HCT116 (cell line): ENCODE measurements at regions not wholly inside any gene's neighbourhood (a gene's known extent, or its start where the extent isn't known, plus 50 kb on each side); places are given as distances from the start of the nearest gene placed in this dataset.

ENCODE experiments used
- ATAC-seq: fragments of 200-7000 bp; cut with Tn5 transposase; 2 replicates; pipeline ENCODE4 v1.9.1; 2020; ENCODE audit warnings: mild to moderate bottlenecking, moderate library complexity
- BruUV-seq: library from RNA; stranded (reverse); fragments of 400-500 nt; replicated peaks from 2 replicates; lab custom pipeline; 2021; lab: Mats Ljungman, UMichigan
- CTCF ChIA-PET: fragments of 300-600 bp; sonication (Branson Sonifier 250); formaldehyde crosslinking; loops from one replicate; lab custom pipeline; 2021; ENCODE audit warnings: antibody characterized with exemption; lab: Charles Lee
- POLR2A ChIA-PET: fragments of 300-600, 350-600 bp; sonication (Branson Sonifier 250); formaldehyde crosslinking; loops from one replicate; lab custom pipeline; 2021; ENCODE audit warnings: antibody characterized with exemption; lab: Charles Lee
- RAD21 ChIA-PET, 2 experiments: fragments of 300-600 bp; sonication (Branson Sonifier 250); formaldehyde crosslinking; loops; one replicate each; lab custom pipeline; 2023; ENCODE audit warnings: low total read pairs in 2 of 2; ENCODE audit not compliant: uncharacterized antibody in 2 of 2, unreplicated experiment in 2 of 2, low non-redundant PET in 1 of 2; lab: Charles Lee
- DNase-seq: peaks from one replicate; pipeline ENCODE4 v3.0.0-alpha.2; 2010; ENCODE audit warnings: low read depth, low spot score
- H2AFZ ChIP-seq: fragments of 200-600 bp; shearing (Covaris generic), sonication (generic); 2 replicates; pipeline ENCODE4 v1.6.1; 2017; ENCODE audit warnings: low read depth, mixed run types, mixed read lengths, antibody characterized with exemption, low read length; ENCODE audit not compliant: poor library complexity, severe bottlenecking
- H3K27ac ChIP-seq: 2 replicates; pipeline ENCODE4 v1.5.1; 2012; ENCODE audit warnings: low read depth, low read length
- H3K27me3 ChIP-seq: fragments of 200-600 bp; sonication (generic); 2 replicates; pipeline ENCODE4 v1.6.1; 2016; ENCODE audit warnings: mixed run types, low read length, mixed read lengths; ENCODE audit not compliant: insufficient read depth
- H3K36me3 ChIP-seq, 2 experiments: fragments of 200-500 bp in 1 of 2; fragments of 200-600 bp in 1 of 2; sonication (Bioruptor generic) in 1 of 2; sonication (generic) in 1 of 2; 2 replicates each; pipeline versions ENCODE4 v1.5.1 to v1.6.1; 2014 to 2016; ENCODE audit warnings: low read length in 2 of 2, inconsistent platforms in 1 of 2, mixed read lengths in 1 of 2, mixed run types in 1 of 2; ENCODE audit not compliant: insufficient read depth in 2 of 2, control insufficient read depth in 1 of 2
- H3K4me1 ChIP-seq, 2 experiments: fragments of 200-600 bp in 1 of 2; sonication (generic) in 1 of 2; 2 replicates each; pipeline versions ENCODE4 v1.5.1 to v1.6.1; 2012 to 2017; ENCODE audit warnings: low read length in 2 of 2, inconsistent platforms in 1 of 2, mild to moderate bottlenecking in 1 of 2, mixed read lengths in 1 of 2, mixed run types in 1 of 2, moderate library complexity in 1 of 2; ENCODE audit not compliant: insufficient read depth in 2 of 2, control insufficient read depth in 1 of 2
- H3K4me2 ChIP-seq: fragments of 200-600 bp; sonication (generic); 2 replicates; pipeline ENCODE4 v1.6.1; 2017; ENCODE audit warnings: mixed run types, low read length, mixed read lengths
- H3K4me3 ChIP-seq, 2 experiments: fragments of 200-600 bp in 1 of 2; sonication (generic) in 1 of 2; replicated peaks in 1 of 2; 2 replicates each; pipeline ENCODE4 v1.5.1; 2011 to 2016; ENCODE audit warnings: low read length in 2 of 2, control low read depth in 1 of 2, low read depth in 1 of 2, mild to moderate bottlenecking in 1 of 2, mixed read lengths in 1 of 2, mixed run types in 1 of 2
- H3K79me2 ChIP-seq: fragments of 200-600 bp; sonication (generic); 2 replicates; pipeline ENCODE4 v1.6.1; 2017; ENCODE audit warnings: mild to moderate bottlenecking, mixed run types, low read length, moderate library complexity, mixed read lengths; ENCODE audit not compliant: insufficient read depth
- H3K9ac ChIP-seq: fragments of 200-600 bp; sonication (generic); 2 replicates; pipeline ENCODE4 v1.6.1; 2016; ENCODE audit warnings: low read length, mixed read lengths
- H3K9me2 ChIP-seq: fragments of 200-600 bp; sonication (generic), shearing (Covaris generic); 2 replicates; pipeline ENCODE4 v1.6.1; 2017; ENCODE audit warnings: mixed run types, mild to moderate bottlenecking, moderate library complexity; ENCODE audit not compliant: insufficient read depth
- H3K9me3 ChIP-seq, 2 experiments: fragments of 200-500 bp in 1 of 2; fragments of 200-600 bp in 1 of 2; sonication (Bioruptor generic) in 1 of 2; sonication (generic) in 1 of 2; 2 replicates each; pipeline ENCODE4 v1.6.1; 2014 to 2017; ENCODE audit warnings: low read length in 2 of 2, mixed read lengths in 2 of 2, inconsistent platforms in 1 of 2, low read depth in 1 of 2, mild to moderate bottlenecking in 1 of 2, mixed run types in 1 of 2, moderate library complexity in 1 of 2; ENCODE audit not compliant: control insufficient read depth in 1 of 2, insufficient read depth in 1 of 2
- H4K20me1 ChIP-seq: fragments of 200-600 bp; sonication (generic), shearing (Covaris generic); 2 replicates; pipeline ENCODE4 v1.6.1; 2017; ENCODE audit warnings: mixed run types, mild to moderate bottlenecking, moderate library complexity; ENCODE audit not compliant: insufficient read depth
- CEBPB ChIP-seq: IDR thresholded peaks from 2 replicates; pipeline ENCODE4 v1.6.1; 2012; ENCODE audit warnings: low read depth
- ELF1 ChIP-seq: IDR thresholded peaks from 2 replicates; pipeline ENCODE4 v1.6.1; 2012; ENCODE audit warnings: low read depth, borderline replicate concordance
- POLR2A ChIP-seq: IDR thresholded peaks from 2 replicates; pipeline ENCODE4 v1.7.0; 2011; ENCODE audit warnings: borderline replicate concordance; ENCODE audit not compliant: insufficient read depth, insufficient read length; ENCODE audit errors: extremely low read depth
- POLR2AphosphoS5 ChIP-seq: IDR thresholded peaks from 2 replicates; pipeline ENCODE4 v1.6.1; 2011; ENCODE audit warnings: mild to moderate bottlenecking, low read depth, low read length, moderate library complexity
- RAD21 ChIP-seq: IDR thresholded peaks from 2 replicates; pipeline ENCODE4 v1.6.1; 2012; ENCODE audit warnings: low read depth, mild to moderate bottlenecking
- SRF ChIP-seq: IDR thresholded peaks from 2 replicates; pipeline ENCODE4 v1.6.1; 2012; ENCODE audit warnings: low read depth
- YY1 ChIP-seq: IDR thresholded peaks from 2 replicates; pipeline ENCODE4 v1.6.1; 2011; ENCODE audit warnings: low read length, low read depth, moderate library complexity, mild to moderate bottlenecking; ENCODE audit not compliant: insufficient replicate concordance; ENCODE audit errors: extremely low read depth
- ZBTB33 ChIP-seq: IDR thresholded peaks from 2 replicates; pipeline ENCODE4 v1.6.1; 2011; ENCODE audit warnings: mild to moderate bottlenecking, low read length, moderate library complexity; ENCODE audit not compliant: insufficient replicate concordance; ENCODE audit errors: extremely low read depth
- intact Hi-C: fragments of 100-400 bp; cut with micrococcal nuclease; formaldehyde crosslinking; loops from 2 replicates; pipeline ENCODE4 v1.10.0; 2022
- TF ChIP-seq, protein P1 (sequence below): IDR thresholded peaks from 2 replicates; pipeline ENCODE4 v1.6.1; 2012

DNA sequence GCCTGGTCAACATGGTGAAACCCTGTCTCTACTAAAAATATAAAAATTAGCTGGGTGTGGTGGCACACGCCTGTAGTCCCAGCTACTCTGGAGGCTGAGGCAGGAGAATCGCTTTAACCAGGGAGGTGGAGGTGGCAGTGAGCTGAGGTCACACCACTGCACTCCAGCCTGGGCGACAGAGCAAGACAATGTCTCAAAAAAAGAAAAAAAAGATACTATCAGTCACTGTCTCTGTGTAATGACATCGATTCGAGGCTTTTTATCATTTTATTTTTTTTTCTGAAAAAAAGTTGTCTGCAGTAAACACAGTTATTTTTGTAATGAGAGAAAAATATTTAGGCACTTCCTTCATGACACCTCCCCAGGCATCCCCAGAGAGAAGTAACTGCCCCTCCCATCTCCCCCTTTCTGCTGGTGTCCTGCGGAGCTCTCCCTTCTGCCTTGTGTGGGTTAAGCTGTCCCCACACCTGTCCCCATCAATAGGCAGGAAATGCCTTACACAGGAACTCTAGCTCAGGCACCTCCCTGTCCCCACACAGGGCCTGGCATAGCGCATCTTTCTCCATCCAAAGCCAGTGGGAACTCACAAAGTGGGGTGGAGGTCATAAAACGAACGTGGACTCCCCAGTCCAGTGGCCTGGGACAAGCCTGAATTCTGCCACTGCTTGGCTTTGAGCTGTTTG, 132.0 kb downstream of the SYF2 start:
- Histone ChIP-seq H3K27ac (no peak overlapping the region), H4K20me1 (no peaks in the 10 kb centered on the region), H3K9me2 (no peaks in the 10 kb centered on the region), H3K9me3 (no peaks in the 10 kb centered on the region), H3K4me1 (no peaks in the 10 kb centered on the region; a peak in 1 of 4 replicates), H2AFZ (no peak overlapping the region), H3K4me3 (no peak overlapping the region), H3K27me3 (no peaks in the 10 kb centered on the region), H3K4me2 (no peak overlapping the region), H3K79me2 (no peaks in the 10 kb centered on the region), H3K9ac (no peak overlapping the region), H3K36me3 (no peaks in the 10 kb centered on the region)
- RAD21 ChIA-PET = interaction anchor here in 1 of 2 experiments (0.6 to 0.7 kb wide), 2 partner anchors 17 to 70 kb away, joined by 3 to 4 read pairs; no protein-coding TSS in a partner anchor
- no TSS peak for BruUV-seq
- POLR2A ChIA-PET = interaction anchor here (0.6 kb wide), 1 partner anchor 9 kb away, joined by 3 read pairs; no protein-coding TSS in a partner anchor
- no peak for TF ChIP-seq POLR2AphosphoS5
- no peak for TF ChIP-seq POLR2A
- TF ChIP-seq CEBPB = no peak
- TF ChIP-seq SRF = no peak
- TF ChIP-seq ZBTB33 = no peak
- no peak for TF ChIP-seq RAD21
- TF ChIP-seq, protein P1, sequence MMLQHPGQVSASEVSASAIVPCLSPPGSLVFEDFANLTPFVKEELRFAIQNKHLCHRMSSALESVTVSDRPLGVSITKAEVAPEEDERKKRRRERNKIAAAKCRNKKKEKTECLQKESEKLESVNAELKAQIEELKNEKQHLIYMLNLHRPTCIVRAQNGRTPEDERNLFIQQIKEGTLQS = no peak
- TF ChIP-seq ELF1 = no peak
- no peak for TF ChIP-seq YY1
- ATAC-seq (no peak), DNase-seq (no peak)
- intact Hi-C loops = loop anchor here (2.0 kb wide), 1 partner anchor 167 kb away; no protein-coding TSS in a partner anchor
- CTCF ChIA-PET = interaction anchor here (0.6 to 2.5 kb wide), 6 partner anchors 8 to 270 kb away, joined by 3 to 7 read pairs (median 4); no protein-coding TSS in a partner anchor
